BLaER1 (cell line): ENCODE measurements at regions not wholly inside any gene's neighbourhood (a gene's known extent, or its start where the extent isn't known, plus 50 kb on each side); places are given as distances from the start of the nearest gene placed in this dataset.
A peak's percentile ranks its signal among the peaks of the same experiment; 100 is the strongest.

Source experiments
- H3K27ac ChIP-seq: shearing (Covaris generic); formaldehyde crosslinking; 2 replicates; pipeline ENCODE4 v1.8.1; 2022
- H3K27me3 ChIP-seq: shearing (Covaris generic); formaldehyde crosslinking; 2 replicates; pipeline ENCODE4 v1.8.1; 2022
- H3K36me3 ChIP-seq: shearing (Covaris generic); formaldehyde crosslinking; 2 replicates; pipeline ENCODE4 v1.8.1; 2022
- H3K4me1 ChIP-seq: shearing (Covaris generic); formaldehyde crosslinking; 2 replicates; pipeline ENCODE4 v1.8.1; 2022
- H3K4me2 ChIP-seq: shearing (Covaris generic); formaldehyde crosslinking; 2 replicates; pipeline ENCODE4 v1.8.1; 2022
- H3K4me3 ChIP-seq: shearing (Covaris generic); formaldehyde crosslinking; 2 replicates; pipeline ENCODE4 v1.8.1; 2022
- H3K9ac ChIP-seq: shearing (Covaris generic); formaldehyde crosslinking; 2 replicates; pipeline ENCODE4 v1.8.1; 2022
- H3K9me3 ChIP-seq: shearing (Covaris generic); formaldehyde crosslinking; 2 replicates; pipeline ENCODE4 v1.8.1; 2022
- H4K20me1 ChIP-seq: shearing (Covaris generic); formaldehyde crosslinking; 2 replicates; pipeline ENCODE4 v1.8.1; 2022
- Cebpa-rat ChIP-seq: shearing (Covaris generic); IDR thresholded peaks from 2 replicates; pipeline ENCODE4 v1.8.1; 2022

- no peaks in the 10 kb centered on the region for H4K20me1 ChIP-seq
- no peaks in the 10 kb centered on the region for H3K36me3 ChIP-seq
- no peak for TF ChIP-seq Cebpa-rat
- H3K4me1 ChIP-seq, result peaks cover 34% of the 10 kb centered on the region
- H3K4me2 ChIP-seq, result peak overlapping the region; percentile 10
- no peak overlapping the region for H3K9ac ChIP-seq
- no peaks in the 10 kb centered on the region for H3K27me3 ChIP-seq
- peaks cover 5% of the 10 kb centered on the region; the same call in 1 of the 2 replicates for H3K9me3 ChIP-seq
- no peak overlapping the region for H3K4me3 ChIP-seq
- H3K27ac ChIP-seq, result no peak overlapping the region
Measured at GRCh38 chr18:78640246-78640995, 339.2 kb upstream of the SALL3 start.

- Histone ChIP-seq H3K9me3 (peaks cover 5% of the 10 kb centered on the region; the same call in 1 of the 2 replicates), H3K27me3 (no peaks in the 10 kb centered on the region), H3K4me2 (no peak overlapping the region), H3K9ac (no peak overlapping the region), H3K4me1 (peaks cover 34% of the 10 kb centered on the region), H3K4me3 (no peak overlapping the region), H3K27ac (no peak overlapping the region), H4K20me1 (no peaks in the 10 kb centered on the region), H3K36me3 (no peaks in the 10 kb centered on the region)
- TF ChIP-seq Cebpa-rat, result no peak
Measured at GRCh38 chr18:78641689-78642231, 337.9 kb upstream of the SALL3 start.

GRCh38 chr18:78642296-78642951 lies 337.2 kb upstream of the SALL3 start:
- Histone ChIP-seq H3K9me3 (peaks cover 4% of the 10 kb centered on the region; the same call in 1 of the 2 replicates), H3K36me3 (no peaks in the 10 kb centered on the region), H3K4me2 (peak overlapping the region; percentile 45), H3K4me3 (no peak overlapping the region), H3K27me3 (no peaks in the 10 kb centered on the region), H3K27ac (no peak overlapping the region), H4K20me1 (no peaks in the 10 kb centered on the region), H3K9ac (no peak overlapping the region), H3K4me1 (peaks cover 34% of the 10 kb centered on the region)
- TF ChIP-seq Cebpa-rat, result no peak

GRCh38 chr18:78643004-78643403 lies 336.6 kb upstream of the SALL3 start:
- Histone ChIP-seq H3K27ac (no peak overlapping the region), H3K4me3 (no peak overlapping the region), H3K9ac (no peak overlapping the region), H3K4me2 (peak overlapping the region; percentile 45), H3K36me3 (no peaks in the 10 kb centered on the region), H3K9me3 (no peaks in the 10 kb centered on the region), H3K4me1 (peaks cover 34% of the 10 kb centered on the region), H4K20me1 (no peaks in the 10 kb centered on the region), H3K27me3 (no peaks in the 10 kb centered on the region)
- TF ChIP-seq Cebpa-rat, result no peak

GRCh38 chr18:78643981-78644380 lies 335.6 kb upstream of the SALL3 start:
- H3K4me3 ChIP-seq, result no peak overlapping the region
- no peak overlapping the region for H3K9ac ChIP-seq
- H3K27ac ChIP-seq, result no peak overlapping the region
- H3K36me3 ChIP-seq, result no peaks in the 10 kb centered on the region
- peak overlapping the region; percentile 45; the same call in 1 of the 2 replicates for H3K4me2 ChIP-seq
- TF ChIP-seq Cebpa-rat, result no peak
- H3K27me3 ChIP-seq, result no peaks in the 10 kb centered on the region
- peaks cover 34% of the 10 kb centered on the region for H3K4me1 ChIP-seq
- H4K20me1 ChIP-seq, result no peaks in the 10 kb centered on the region
- no peaks in the 10 kb centered on the region for H3K9me3 ChIP-seq

- Histone ChIP-seq H3K9ac (no peak overlapping the region), H3K4me1 (peaks cover 29% of the 10 kb centered on the region), H3K36me3 (no peaks in the 10 kb centered on the region), H3K9me3 (no peaks in the 10 kb centered on the region), H3K4me2 (no peak overlapping the region), H4K20me1 (no peaks in the 10 kb centered on the region), H3K27ac (no peak overlapping the region), H3K4me3 (no peak overlapping the region), H3K27me3 (no peaks in the 10 kb centered on the region)
- TF ChIP-seq Cebpa-rat, result no peak
Measured at GRCh38 chr18:78645216-78645615, 334.4 kb upstream of the SALL3 start.

- H3K27ac ChIP-seq, result no peak overlapping the region
- peaks cover 18% of the 10 kb centered on the region for H3K4me1 ChIP-seq
- no peak overlapping the region for H3K4me3 ChIP-seq
- no peak for TF ChIP-seq Cebpa-rat
- H4K20me1 ChIP-seq, result no peaks in the 10 kb centered on the region
- peaks cover 12% of the 10 kb centered on the region for H3K9me3 ChIP-seq
- H3K27me3 ChIP-seq, result no peaks in the 10 kb centered on the region
- H3K4me2 ChIP-seq, result no peak overlapping the region
- H3K9ac ChIP-seq, result no peak overlapping the region
- no peaks in the 10 kb centered on the region for H3K36me3 ChIP-seq
Measured at GRCh38 chr18:78647018-78647417, 332.6 kb upstream of the SALL3 start.

GRCh38 chr18:78649421-78649820 lies 330.2 kb upstream of the SALL3 start:
- no peaks in the 10 kb centered on the region for H3K27me3 ChIP-seq
- no peak for TF ChIP-seq Cebpa-rat
- H3K9me3 ChIP-seq, result peaks cover 34% of the 10 kb centered on the region
- H3K36me3 ChIP-seq, result no peaks in the 10 kb centered on the region
- H3K4me3 ChIP-seq, result no peak overlapping the region
- no peak overlapping the region for H3K9ac ChIP-seq
- H3K4me1 ChIP-seq, result no peaks in the 10 kb centered on the region
- H3K4me2 ChIP-seq, result no peak overlapping the region
- no peaks in the 10 kb centered on the region for H4K20me1 ChIP-seq
- no peak overlapping the region for H3K27ac ChIP-seq

GRCh38 chr18:78650926-78651325 lies 328.7 kb upstream of the SALL3 start:
- Histone ChIP-seq H3K4me2 (peak overlapping the region; percentile 19; the same call in 1 of the 2 replicates), H3K4me1 (no peaks in the 10 kb centered on the region), H3K4me3 (no peak overlapping the region), H3K9ac (no peak overlapping the region), H3K27me3 (no peaks in the 10 kb centered on the region), H3K36me3 (no peaks in the 10 kb centered on the region), H3K27ac (no peak overlapping the region), H4K20me1 (no peaks in the 10 kb centered on the region), H3K9me3 (peaks cover 49% of the 10 kb centered on the region)
- TF ChIP-seq Cebpa-rat, result no peak

- Histone ChIP-seq H3K9ac (no peak overlapping the region), H3K27me3 (no peaks in the 10 kb centered on the region), H3K9me3 (peaks cover 58% of the 10 kb centered on the region), H3K27ac (no peak overlapping the region), H3K4me1 (no peaks in the 10 kb centered on the region), H3K4me2 (no peak overlapping the region), H3K36me3 (no peaks in the 10 kb centered on the region), H3K4me3 (no peak overlapping the region), H4K20me1 (no peaks in the 10 kb centered on the region)
- no peak for TF ChIP-seq Cebpa-rat
Measured at GRCh38 chr18:78652001-78652545, 327.5 kb upstream of the SALL3 start.
